ENCODE measurements at regions not wholly inside any gene's neighbourhood (a gene's known extent, or its start where the extent isn't known, plus 50 kb on each side); places are given as distances from the start of the nearest gene placed in this dataset.

DNA sequence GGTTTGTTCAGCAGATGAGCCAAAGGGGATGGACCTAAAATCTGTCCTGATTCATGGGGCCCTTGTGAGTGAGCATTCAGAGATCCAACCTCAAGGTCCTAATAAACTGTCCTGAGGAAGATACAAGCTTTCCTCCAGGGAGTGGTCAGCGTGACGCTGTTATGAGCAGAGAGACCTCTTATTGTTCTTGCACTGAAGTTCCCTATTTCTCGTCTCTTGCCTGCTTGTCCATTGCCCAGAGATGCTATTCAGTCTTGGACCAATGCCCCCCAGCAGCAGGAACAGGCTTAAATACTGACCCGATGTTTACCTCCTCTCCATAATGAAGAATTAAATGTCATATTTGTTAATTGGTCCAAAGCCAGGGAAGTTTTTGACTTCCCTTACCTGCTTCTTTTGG is 225.2 kb upstream of the PGR start:
- TF ChIP-seq FOXP2 (optimal IDR thresholded peaks at IDR 0.05; ENCODE audit: control extremely low read depth, extremely low read length, insufficient read depth), result no peak
- TF ChIP-seq EZH2 (IDR thresholded peaks at IDR 0.05), result no peak

All from SK-N-MC (cell line).